Sigmoid colon (tissue), 6 donors: ENCODE measurements at regions not wholly inside any gene's neighbourhood (a gene's known extent, or its start where the extent isn't known, plus 50 kb on each side); places are given as distances from the start of the nearest gene placed in this dataset.
A peak's percentile ranks its signal among the peaks of the same experiment; 100 is the strongest.

Experiments
- DNase-seq: peaks from one replicate; pipeline ENCODE4 v3.0.0-alpha.2; 2019
- H3K27ac ChIP-seq, 4 donors: fragments of 200-600 bp; sonication (generic); one replicate each; pipeline ENCODE4 v1.5.1; 2016 to 2019; ENCODE audit warnings: mild to moderate bottlenecking in 1 of 4
- H3K27me3 ChIP-seq, 3 donors: fragments of 200-600 bp; sonication (generic); one replicate each; pipeline ENCODE4 v1.5.1; 2019; ENCODE audit warnings: mild to moderate bottlenecking in 1 of 3
- H3K36me3 ChIP-seq, 4 donors: fragments of 200-600 bp; sonication (generic); one replicate each; pipeline ENCODE4 v1.5.1; 2016 to 2019
- H3K4me1 ChIP-seq, 4 donors: fragments of 200-600 bp; sonication (generic); one replicate each; pipeline ENCODE4 v1.5.1; 2017 to 2019
- H3K4me3 ChIP-seq, 4 donors: fragments of 200-600 bp; sonication (generic); one replicate each; pipeline ENCODE4 v1.5.1; 2017 to 2019; ENCODE audit warnings: mild to moderate bottlenecking in 2 of 4, moderate library complexity in 1 of 4
- H3K9me3 ChIP-seq, 4 donors: fragments of 200-600 bp in 3 of 4; sonication (generic) in 3 of 4; one replicate each; pipeline versions ENCODE4 v1.5.1 to v1.6.1; 2013 to 2019
- CTCF ChIP-seq, 4 experiments: fragments of 450-650 bp in 3 of 4; fragments of 200-600 bp in 1 of 4; IDR thresholded peaks; one replicate each; pipeline ENCODE4 v1.5.1; 2016 to 2019; ENCODE audit warnings: antibody characterized with exemption in 4 of 4, mild to moderate bottlenecking in 3 of 4, moderate library complexity in 2 of 4
- EP300 ChIP-seq, 4 donors: sonication (generic); formaldehyde crosslinking; IDR thresholded peaks; one replicate each; pipeline ENCODE4 v1.6.1; 2017; ENCODE audit warnings: antibody characterized with exemption in 4 of 4
- POLR2A ChIP-seq, 2 donors: fragments of 450-650 bp; IDR thresholded peaks; one replicate each; pipeline ENCODE4 v1.6.1; 2016; ENCODE audit warnings: antibody characterized with exemption in 2 of 2, mild to moderate bottlenecking in 2 of 2, moderate library complexity in 2 of 2
- POLR2AphosphoS5 ChIP-seq, 4 donors: sonication (generic); formaldehyde crosslinking; IDR thresholded peaks; one replicate each; pipeline ENCODE4 v1.6.1; 2017; ENCODE audit warnings: antibody characterized with exemption in 4 of 4
- WGBS, 2 donors: extraction: QIAGEN DNeasy Blood & Tissue Kit; methylation state at CpG; one replicate each; pipeline ENCODE4 v1.1.7; 2013; 5-methylcytosine and 5-hydroxymethylcytosine counted together
- intact Hi-C: fragments of 100-400 bp; cut with DNase I; formaldehyde crosslinking; loops from one replicate; pipeline ENCODE4 v1.15.1; 2023
- donor health status: healthy with polysubstance abuse.
- donor health status: healthy.

GRCh38 chr6:28585335-28585734, 59.7 kb downstream of the GPX5 start:
- DNase-seq, result no peak
- intact Hi-C loops, result no loop called here

GRCh38 chr6:28586324-28586723, 60.6 kb downstream of the GPX5 start:
- Histone ChIP-seq H3K4me3 (no peak overlapping the region), H3K27me3 (peaks cover 4 to 69% (median 27%) of the 10 kb centered on the region in 3 donors)
- WGBS, 2 donors, result 67 to 72% methylated on average over 7 of the region's 7 CpGs

More at GRCh38 chr6:28585335-28585734, 59.7 kb downstream of the GPX5 start:
- no peaks in the 10 kb centered on the region for H3K9me3 ChIP-seq
- H3K4me3 ChIP-seq, result no peak overlapping the region
- H3K4me1 ChIP-seq, result peaks cover 0 to 12% (median 8%) of the 10 kb centered on the region in 4 donors
- H3K36me3 ChIP-seq, result no peaks in the 10 kb centered on the region
- H3K27ac ChIP-seq, result no peak overlapping the region
- peaks cover 4 to 59% (median 19%) of the 10 kb centered on the region in 3 donors for H3K27me3 ChIP-seq
- TF ChIP-seq POLR2A (IDR thresholded peaks at IDR 0.05), result no peak
- WGBS, 2 donors, result 72 to 76% methylated on average over 1 of the region's 1 CpG

DNA sequence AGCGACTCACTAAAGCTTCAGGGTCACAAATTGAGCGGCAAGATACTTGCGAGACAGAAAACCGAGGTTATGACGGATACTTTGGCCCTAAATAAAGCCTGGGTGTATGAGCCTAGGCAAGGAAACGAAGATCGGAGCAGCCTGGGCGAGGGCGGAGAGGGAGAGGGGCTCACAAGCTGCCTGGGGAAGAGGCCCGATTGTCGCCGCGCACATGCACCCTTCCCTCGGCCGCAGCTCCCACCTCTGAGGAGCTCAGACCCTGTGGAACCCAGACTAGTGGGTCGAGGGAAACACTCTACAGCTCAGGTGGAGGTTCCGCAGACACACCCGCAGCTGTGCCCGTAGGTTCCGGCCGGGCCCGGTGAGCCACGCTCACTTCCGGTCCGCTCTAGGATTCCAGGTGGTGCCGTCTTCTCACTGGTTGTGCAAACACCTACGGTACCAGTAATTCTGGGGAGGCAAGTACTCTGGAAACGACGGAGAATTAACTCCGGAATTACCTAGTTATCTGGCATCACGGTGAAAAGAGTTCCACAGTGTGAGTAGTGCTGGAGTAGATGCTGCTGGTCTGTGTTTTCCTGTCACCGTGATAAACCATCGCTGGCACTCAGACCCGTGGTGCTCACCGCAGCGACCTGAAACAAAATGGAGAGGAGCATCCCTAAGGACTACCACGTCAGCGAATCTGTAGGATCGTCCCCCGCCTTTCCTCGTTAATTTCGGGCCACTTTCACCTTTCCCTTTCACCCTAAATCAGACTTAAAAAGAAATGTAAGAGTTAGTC, 61.5 kb downstream of the GPX5 start:
- no peak overlapping the region for H3K27ac ChIP-seq
- no peaks in the 10 kb centered on the region for H3K36me3 ChIP-seq
- intact Hi-C loops, result no loop called here
- DNase-seq, result no peak
- H3K27me3 ChIP-seq, result peaks cover 4 to 77% (median 30%) of the 10 kb centered on the region in 3 donors
- WGBS, 2 donors, result 2 to 3% methylated on average over 42 of the region's 42 CpGs
- TF ChIP-seq POLR2A (IDR thresholded peaks at IDR 0.05) (no peak), EP300 (IDR thresholded peaks at IDR 0.05) (no peak), POLR2AphosphoS5 (IDR thresholded peaks at IDR 0.05) (no peak), CTCF (IDR thresholded peaks at IDR 0.05) (no peak)
- H3K4me3 ChIP-seq, result peak overlapping the region; percentile 21 to 54 (median 38)
- peaks cover 0 to 12% (median 8%) of the 10 kb centered on the region in 4 donors for H3K4me1 ChIP-seq
- no peaks in the 10 kb centered on the region for H3K9me3 ChIP-seq

More at GRCh38 chr6:28586324-28586723, 60.6 kb downstream of the GPX5 start:
- no peak for TF ChIP-seq CTCF (IDR thresholded peaks at IDR 0.05)
- no peak for TF ChIP-seq EP300 (IDR thresholded peaks at IDR 0.05)
- TF ChIP-seq POLR2A (IDR thresholded peaks at IDR 0.05), result no peak
- no peak for TF ChIP-seq POLR2AphosphoS5 (IDR thresholded peaks at IDR 0.05)
- no peak overlapping the region for H3K27ac ChIP-seq
- intact Hi-C loops, result no loop called here
- H3K9me3 ChIP-seq, result no peaks in the 10 kb centered on the region
- no peak for DNase-seq
- H3K36me3 ChIP-seq, result no peaks in the 10 kb centered on the region
- peaks cover 0 to 12% (median 8%) of the 10 kb centered on the region in 4 donors for H3K4me1 ChIP-seq

GRCh38 chr6:28587746-28588075, 62.0 kb downstream of the GPX5 start:
- no peak for DNase-seq
- intact Hi-C loops, result no loop called here
- H3K4me1 ChIP-seq, result peaks cover 0 to 12% (median 8%) of the 10 kb centered on the region in 4 donors
- no peak overlapping the region for H3K27ac ChIP-seq
- peak overlapping the region in 2 of 4 donors; percentile 42 to 54 for H3K4me3 ChIP-seq
- TF ChIP-seq POLR2AphosphoS5 (IDR thresholded peaks at IDR 0.05) (no peak), EP300 (IDR thresholded peaks at IDR 0.05) (no peak), POLR2A (IDR thresholded peaks at IDR 0.05) (no peak), CTCF (IDR thresholded peaks at IDR 0.05) (no peak)
- no peaks in the 10 kb centered on the region for H3K9me3 ChIP-seq
- peaks cover 4 to 76% (median 30%) of the 10 kb centered on the region in 3 donors for H3K27me3 ChIP-seq
- 14 to 18% methylated on average over 8 of the region's 8 CpGs for WGBS, 2 donors
- H3K36me3 ChIP-seq, result no peaks in the 10 kb centered on the region

DNA sequence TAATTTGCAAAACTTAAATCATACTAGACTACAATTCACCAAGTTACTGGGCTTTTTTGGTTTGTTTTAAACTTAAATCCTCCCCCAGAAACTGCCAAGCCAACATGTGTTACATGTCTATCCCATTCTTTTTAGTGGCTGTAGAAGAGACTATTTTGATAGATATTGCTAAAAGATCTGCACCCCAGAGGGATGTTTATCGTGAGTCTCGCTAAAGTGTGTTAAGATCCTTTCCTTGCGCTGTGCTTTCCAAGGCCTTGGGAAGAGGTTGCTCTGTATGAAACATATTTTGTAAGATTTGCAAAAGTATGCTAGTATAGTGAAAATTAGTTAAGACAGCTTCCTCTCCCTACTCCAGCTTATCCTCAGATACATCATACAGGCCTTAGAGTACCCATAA, 63.0 kb downstream of the GPX5 start:
- peaks cover 0 to 12% (median 8%) of the 10 kb centered on the region in 4 donors for H3K4me1 ChIP-seq
- DNase-seq, result no peak
- H3K4me3 ChIP-seq, result no peak overlapping the region
- intact Hi-C loops, result no loop called here
- no peaks in the 10 kb centered on the region for H3K36me3 ChIP-seq
- H3K27ac ChIP-seq, result no peak overlapping the region
- H3K9me3 ChIP-seq, result no peaks in the 10 kb centered on the region
- H3K27me3 ChIP-seq, result peaks cover 4 to 77% (median 30%) of the 10 kb centered on the region in 3 donors
- TF ChIP-seq CTCF (IDR thresholded peaks at IDR 0.05) (no peak), POLR2A (IDR thresholded peaks at IDR 0.05) (no peak)
- WGBS, 2 donors, result 73 to 83% methylated on average over 3 of the region's 3 CpGs
